ENCODE measurements at regions not wholly inside any gene's neighbourhood (a gene's known extent, or its start where the extent isn't known, plus 50 kb on each side); places are given as distances from the start of the nearest gene placed in this dataset.

DNA sequence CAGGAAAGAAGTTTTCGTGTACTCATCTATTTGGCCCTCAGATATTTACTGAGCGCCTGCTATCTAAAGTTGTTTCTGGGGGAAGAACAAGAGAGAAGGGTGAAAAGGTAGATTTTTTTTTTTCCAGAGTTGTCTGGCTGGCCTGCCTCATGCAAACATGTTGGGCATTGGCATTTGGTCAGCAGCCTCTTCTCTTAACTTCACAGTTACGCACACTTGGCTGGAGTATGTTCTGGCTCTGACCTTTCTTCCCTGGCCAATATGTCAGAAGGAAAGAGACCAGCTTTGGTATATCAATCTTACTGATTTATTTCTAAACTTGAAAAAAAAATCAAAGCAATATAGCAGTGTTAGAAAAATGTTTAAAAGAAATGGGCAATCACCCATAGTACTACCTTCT is 54.2 kb upstream of the GRAMD1B start:
- TF ChIP-seq REST (IDR thresholded peaks at IDR 0.05; ENCODE audit: insufficient read depth in 1 of 2, low read depth in 2 of 2, low read length in 2 of 2) (no peak), TAF1 (IDR thresholded peaks at IDR 0.05; ENCODE audit: borderline replicate concordance, insufficient read depth, low read length) (no peak), SIN3A (IDR thresholded peaks at IDR 0.05; ENCODE audit: borderline replicate concordance, insufficient read depth, low read length) (no peak), POLR2AphosphoS5 (IDR thresholded peaks at IDR 0.05; ENCODE audit: low read depth, low read length) (no peak), FOXP2 (optimal IDR thresholded peaks at IDR 0.05; ENCODE audit: borderline replicate concordance, extremely low read depth, extremely low read length, insufficient read depth) (no peak)

Data from PFSK-1 (cell line).